ENCODE measurements at regions not wholly inside any gene's neighbourhood (a gene's known extent, or its start where the extent isn't known, plus 50 kb on each side); places are given as distances from the start of the nearest gene placed in this dataset.

GRCh38 chr5:21085791-21086190 lies 1097.8 kb upstream of the CDH18 start:
- TF ChIP-seq CTCF (IDR thresholded peaks at IDR 0.05) (no peak), POLR2A (IDR thresholded peaks at IDR 0.05) (no peak), EP300 (IDR thresholded peaks at IDR 0.05) (no peak)

All from stomach (tissue), 4 donors.